IPS DF 4.7 (cell line): ENCODE measurements at regions not wholly inside any gene's neighbourhood (a gene's known extent, or its start where the extent isn't known, plus 50 kb on each side); places are given as distances from the start of the nearest gene placed in this dataset.

ENCODE experiments used
- DNase-seq: peaks from one replicate; pipeline ENCODE4 v3.0.0-alpha.2; 2013; ENCODE audit warnings: low spot score; ENCODE audit errors: extremely low read depth

GRCh38 chr5:62681117-62681850 lies 102.7 kb downstream of the LRRC70 start:
- no peak for DNase-seq

- DNase-seq = no peak
These were observed 101.5 kb downstream of the LRRC70 start for GRCh38 chr5:62680121-62680520.
